NCI-H526 treated with DMSO at 0.1 percent for 48 hours (cell line): ENCODE measurements at regions not wholly inside any gene's neighbourhood (a gene's known extent, or its start where the extent isn't known, plus 50 kb on each side); places are given as distances from the start of the nearest gene placed in this dataset.

Source experiments
- DNase-seq: peaks from one replicate; lab custom pipeline; 2025; lab: John Stamatoyannopoulos, UW

GRCh38 chr18:78207942-78208341 is 771.7 kb upstream of the SALL3 start:
- DNase-seq = no peak

DNA sequence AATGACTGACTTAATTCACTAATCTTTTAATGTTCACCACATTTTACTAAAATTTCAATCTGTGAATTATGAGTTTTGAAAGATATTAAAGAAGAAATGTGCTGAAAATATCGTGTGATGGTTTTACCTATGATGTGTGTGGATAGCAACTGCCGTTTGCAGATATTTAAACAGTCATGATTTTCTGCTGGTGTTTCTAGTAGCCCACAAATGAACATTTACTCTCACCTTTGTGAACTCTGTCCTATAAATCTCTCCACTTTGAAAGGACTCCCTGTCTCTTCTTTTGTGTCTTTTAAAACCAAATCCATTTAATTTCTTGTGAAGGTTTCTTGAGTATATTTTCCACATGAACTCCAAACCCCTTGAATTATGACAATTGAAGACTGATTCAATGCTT is 771.2 kb upstream of the SALL3 start:
- no peak for DNase-seq

DNA sequence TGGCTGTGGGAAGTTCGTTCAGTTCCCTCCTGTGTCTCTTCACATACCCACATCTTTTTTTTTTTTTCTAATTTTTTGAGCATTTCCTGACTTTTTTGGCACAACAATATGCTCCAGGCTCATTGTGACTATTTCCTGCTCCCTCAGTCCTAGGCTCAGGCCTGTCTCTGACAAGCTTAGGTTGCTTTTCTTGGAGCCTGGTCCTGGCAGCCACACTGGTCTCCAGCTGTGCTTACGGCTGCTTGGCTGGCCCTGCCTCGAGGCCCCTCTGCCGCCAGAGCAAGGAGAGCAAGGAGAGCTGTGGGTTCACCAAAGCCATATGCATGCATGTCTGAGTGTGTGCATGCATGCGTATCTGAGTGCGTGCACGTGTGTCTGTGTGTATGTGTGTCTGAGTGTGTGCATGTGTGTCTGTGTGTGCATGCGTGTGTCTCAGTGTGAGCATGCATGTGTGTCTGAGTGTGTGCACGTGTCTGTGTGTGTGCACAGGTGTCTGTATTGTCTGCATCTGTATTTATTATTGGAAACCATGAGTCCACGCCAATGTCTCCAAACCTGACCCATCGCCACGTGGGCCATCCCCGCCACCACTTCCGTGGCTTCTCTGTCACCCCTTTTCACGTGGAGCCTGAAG is 766.1 kb upstream of the SALL3 start:
- DNase-seq = no peak

GRCh38 chr18:78221496-78221895 is 758.1 kb upstream of the SALL3 start:
- DNase-seq = no peak

GRCh38 chr18:78228974-78229373 is 750.6 kb upstream of the SALL3 start:
- DNase-seq = no peak

DNA sequence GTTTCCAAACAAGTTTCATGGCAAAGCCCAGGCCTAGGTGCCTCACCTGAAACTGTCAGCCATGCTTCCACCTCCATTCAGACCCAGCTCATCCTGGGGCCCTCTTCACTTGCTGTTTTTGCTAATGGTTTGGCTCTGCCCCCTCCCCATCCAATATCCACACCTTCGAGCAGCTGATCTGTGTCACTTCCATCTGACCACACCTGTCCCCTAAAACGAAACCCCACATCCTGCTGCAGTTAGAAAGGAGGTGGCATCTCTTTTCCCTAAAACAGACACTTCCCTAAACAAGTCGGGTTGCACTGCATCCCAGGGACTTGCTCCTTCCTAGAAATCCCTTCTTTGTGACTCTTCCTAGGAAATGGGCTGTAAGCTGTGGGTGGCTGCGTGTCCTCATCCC is 748.7 kb upstream of the SALL3 start:
- no peak for DNase-seq

- DNase-seq = no peak
These were observed 747.4 kb upstream of the SALL3 start for GRCh38 chr18:78232196-78232595.

DNA sequence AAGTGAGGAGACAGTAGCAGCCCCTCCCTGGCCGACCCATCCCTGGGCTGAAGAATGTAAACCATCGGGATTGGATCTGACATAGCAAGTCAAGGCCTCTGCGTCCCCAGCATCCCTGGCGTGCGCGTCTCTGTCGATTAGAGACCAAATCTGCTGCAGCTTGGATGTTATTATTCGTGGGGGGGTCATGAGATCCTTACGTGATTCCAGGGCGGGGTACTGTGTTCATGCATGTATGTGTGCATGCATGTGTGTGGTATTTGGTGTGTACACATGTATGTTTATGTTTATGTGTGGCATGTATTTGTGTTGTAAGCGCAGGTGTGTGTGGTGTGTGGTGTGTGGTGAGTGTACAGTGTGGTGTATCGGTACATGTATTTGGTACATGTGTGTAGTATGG is 741.8 kb upstream of the SALL3 start:
- no peak for DNase-seq

- no peak for DNase-seq
These were observed 741.1 kb upstream of the SALL3 start for GRCh38 chr18:78238404-78239089.

DNA sequence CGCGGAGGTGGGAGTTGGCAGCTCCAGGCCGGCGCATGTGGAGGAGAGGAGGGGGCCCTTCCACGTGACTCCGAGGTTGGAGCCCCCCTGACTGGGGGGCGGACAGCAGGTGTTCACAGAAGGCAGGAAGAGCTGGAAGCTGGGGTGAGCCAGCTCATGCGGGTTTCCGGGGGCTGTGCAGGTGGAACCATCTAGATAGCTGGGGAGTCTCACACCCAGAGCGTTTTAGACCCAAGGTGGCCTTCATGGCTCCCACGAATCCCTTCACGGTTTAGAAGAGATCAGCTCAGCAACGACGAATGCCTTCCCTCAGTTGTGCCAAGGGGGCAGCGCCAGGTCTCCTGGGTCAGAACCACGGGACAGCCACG is 740.5 kb upstream of the SALL3 start:
- DNase-seq = no peak

GRCh38 chr18:78240101-78240500 is 739.5 kb upstream of the SALL3 start:
- DNase-seq = no peak

DNA sequence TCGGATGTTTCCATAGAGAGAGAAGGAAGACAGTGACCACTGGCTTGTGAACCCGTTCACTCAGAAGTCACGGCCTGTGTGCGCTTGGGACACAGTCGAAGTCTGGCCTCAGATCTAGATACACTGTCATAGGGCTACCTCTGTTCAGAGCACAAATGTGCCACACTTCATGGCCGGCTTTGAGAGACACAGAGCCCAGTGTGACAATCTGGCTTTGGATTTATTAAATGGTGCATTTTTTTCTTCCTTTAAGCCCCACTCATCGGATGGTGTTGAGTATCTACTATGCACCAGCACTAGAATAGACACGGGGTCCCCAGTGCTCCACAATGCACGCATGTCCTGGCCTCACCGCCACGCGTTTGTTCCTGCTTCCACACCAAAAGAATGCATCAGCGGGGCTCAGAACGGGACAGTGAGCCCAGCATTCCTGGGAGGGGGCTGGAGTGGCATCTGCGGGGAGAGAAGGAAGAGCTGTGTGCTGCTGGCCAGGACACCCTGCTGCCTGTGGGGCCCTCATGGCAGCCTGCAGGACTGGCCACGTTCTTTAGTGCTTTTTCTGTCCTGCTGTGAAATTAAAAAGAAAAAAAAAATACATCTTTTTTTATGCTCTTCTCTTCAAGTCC is 738.9 kb upstream of the SALL3 start:
- no peak for DNase-seq

DNA sequence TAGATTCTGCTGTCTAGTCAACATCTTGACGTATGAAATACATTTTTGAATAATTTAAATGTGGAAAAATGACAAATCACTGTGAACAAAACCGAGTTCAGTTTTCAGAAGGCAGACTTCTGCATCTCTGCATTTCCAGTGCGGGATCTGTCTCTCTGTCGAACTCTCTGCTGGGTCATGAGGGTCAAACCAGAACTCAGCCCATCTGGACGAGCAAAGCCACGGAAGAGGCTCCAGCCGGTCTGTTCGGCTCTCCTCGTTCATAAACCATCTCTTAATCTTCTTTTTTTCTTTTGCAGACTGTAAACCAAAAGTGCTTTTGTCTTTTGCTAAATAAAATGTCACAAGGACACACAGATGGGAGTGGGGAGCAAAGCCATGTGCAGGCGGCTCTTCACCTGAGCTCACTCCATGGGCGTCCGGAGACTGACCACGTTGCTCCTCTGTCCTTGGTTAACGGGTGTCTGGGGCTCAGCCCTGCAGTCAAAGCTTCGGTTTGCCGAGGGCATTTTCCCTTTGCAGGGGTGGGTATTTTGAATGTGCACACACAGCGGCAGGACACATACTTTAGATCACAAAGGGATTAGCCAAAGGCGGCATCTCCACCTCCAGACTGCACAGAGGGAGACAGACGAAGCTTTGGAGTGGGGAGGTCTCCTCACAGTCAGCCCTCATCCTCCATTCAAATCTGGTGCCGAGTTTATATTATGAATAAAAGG is 737.9 kb upstream of the SALL3 start:
- DNase-seq = no peak

GRCh38 chr18:78242254-78242643 is 737.4 kb upstream of the SALL3 start:
- no peak for DNase-seq

GRCh38 chr18:78242806-78243205 is 736.8 kb upstream of the SALL3 start:
- DNase-seq = no peak

GRCh38 chr18:78244779-78245178 is 734.8 kb upstream of the SALL3 start:
- DNase-seq = no peak

DNA sequence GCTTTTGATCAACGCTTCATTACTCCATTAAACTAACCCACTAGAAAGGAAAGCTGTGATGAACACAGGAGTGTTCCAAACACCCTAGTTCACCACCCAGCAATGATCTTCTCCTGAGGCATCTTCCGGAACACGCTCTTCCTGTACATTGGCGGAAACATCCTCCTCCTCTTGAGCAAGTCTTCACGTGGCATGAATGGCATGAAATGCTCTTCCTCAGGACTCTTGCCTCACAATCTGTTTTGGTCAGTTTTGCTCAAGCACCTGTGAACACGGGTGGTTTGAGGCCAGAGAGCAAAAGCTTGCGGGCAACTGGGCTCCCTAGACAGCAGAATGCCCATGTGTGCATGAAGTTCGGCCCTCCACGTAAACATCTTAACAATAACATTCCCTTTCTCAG is 734.2 kb upstream of the SALL3 start:
- no peak for DNase-seq

- DNase-seq = no peak
These were observed 733.6 kb upstream of the SALL3 start for GRCh38 chr18:78246050-78246449.

- no peak for DNase-seq
These were observed 733.0 kb upstream of the SALL3 start for GRCh38 chr18:78246588-78246987.

- DNase-seq = no peak
These were observed 731.9 kb upstream of the SALL3 start for GRCh38 chr18:78247615-78248289.

- DNase-seq = no peak
These were observed 724.6 kb upstream of the SALL3 start for GRCh38 chr18:78255013-78255412.

GRCh38 chr18:78268226-78268988 is 711.2 kb upstream of the SALL3 start:
- no peak for DNase-seq
